ENCODE measurements at regions not wholly inside any gene's neighbourhood (a gene's known extent, or its start where the extent isn't known, plus 50 kb on each side); places are given as distances from the start of the nearest gene placed in this dataset.

DNA sequence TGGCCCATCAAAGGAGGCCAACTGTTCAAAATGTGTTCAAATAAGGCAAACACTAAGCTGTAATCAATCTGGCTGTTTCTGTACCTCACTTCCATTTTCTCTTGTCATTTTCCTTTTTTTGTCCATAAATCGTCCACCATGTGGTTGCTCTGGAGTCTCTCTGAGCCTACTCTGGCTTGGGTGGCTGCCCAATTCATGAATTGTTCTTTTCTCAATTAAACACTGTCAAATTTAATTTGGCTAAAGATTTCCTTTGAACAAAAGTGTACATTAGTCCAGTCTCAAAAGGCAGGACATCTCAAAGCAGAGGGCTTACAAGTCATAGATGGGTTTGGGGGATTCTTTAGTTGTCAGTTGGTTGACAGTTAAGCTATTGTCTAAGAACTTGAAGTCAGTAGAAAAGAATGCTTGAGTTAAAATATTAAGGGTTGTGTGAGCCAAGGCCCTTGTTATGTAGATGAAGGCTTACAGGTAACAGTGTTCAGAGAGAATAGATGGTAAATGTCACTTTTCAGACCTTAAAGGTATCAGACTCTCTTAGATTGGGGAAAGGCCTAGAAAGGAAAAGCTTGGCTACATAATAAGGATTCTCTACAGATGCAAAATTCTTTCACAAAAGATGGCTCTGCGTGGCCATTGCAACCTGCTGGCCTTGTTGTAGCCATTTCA is 831.2 kb upstream of the CDH2 start:
- Histone ChIP-seq H3K4me3 (ENCODE audit: low read length) (no peak overlapping the region), H3K4me1 (ENCODE audit: insufficient read depth, low read length) (no peaks in the 10 kb centered on the region), H3K27me3 (ENCODE audit: insufficient read depth, low read length) (no peaks in the 10 kb centered on the region), H3K9me3 (ENCODE audit: low read depth, low read length) (no peaks in the 10 kb centered on the region)

DNA sequence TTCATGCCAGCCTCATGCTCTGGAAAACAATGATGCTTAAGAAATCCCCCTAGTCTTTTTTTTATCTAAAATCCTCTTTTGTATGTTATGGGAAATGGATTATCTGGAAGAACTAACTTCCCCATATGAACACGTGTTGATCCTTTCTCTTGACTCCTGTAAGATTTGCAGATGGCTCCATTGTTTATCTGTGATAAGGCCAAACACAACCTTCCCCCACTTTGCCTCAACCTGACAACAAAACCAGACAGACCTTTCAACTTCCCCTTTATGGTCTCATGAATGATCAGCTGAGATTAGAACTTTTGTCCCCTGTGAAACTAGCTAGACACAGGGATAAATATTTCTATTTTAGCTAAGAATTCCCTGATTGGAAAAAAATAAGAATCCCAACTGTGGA is 828.0 kb upstream of the CDH2 start:
- Histone ChIP-seq H3K27me3 (ENCODE audit: insufficient read depth, low read length) (no peaks in the 10 kb centered on the region), H3K9me3 (ENCODE audit: low read depth, low read length) (no peaks in the 10 kb centered on the region), H3K4me1 (ENCODE audit: insufficient read depth, low read length) (no peaks in the 10 kb centered on the region), H3K4me3 (ENCODE audit: low read length) (no peak overlapping the region)

DNA sequence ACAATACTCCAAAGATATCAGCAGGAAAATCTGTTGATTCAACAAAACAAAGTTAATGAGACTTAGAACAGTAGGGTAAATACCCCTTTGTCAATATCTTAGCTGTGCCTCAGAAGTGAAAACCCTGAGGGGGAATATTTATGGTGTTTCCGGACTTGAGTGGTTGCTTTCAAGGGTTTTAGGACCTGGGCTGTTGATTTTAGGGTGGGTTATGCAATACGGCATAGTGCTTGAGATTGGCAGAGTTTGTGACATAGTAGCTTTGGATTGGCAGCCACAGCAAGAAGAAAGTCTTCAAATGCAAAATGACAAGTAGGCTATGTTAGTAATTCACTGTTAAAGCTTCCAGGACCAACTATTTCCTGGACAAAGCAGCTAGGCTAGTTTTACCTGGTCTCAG is 826.3 kb upstream of the CDH2 start:
- no peaks in the 10 kb centered on the region for H3K9me3 ChIP-seq (ENCODE audit: low read depth, low read length)
- no peaks in the 10 kb centered on the region for H3K27me3 ChIP-seq (ENCODE audit: insufficient read depth, low read length)
- no peak overlapping the region for H3K4me3 ChIP-seq (ENCODE audit: low read length)
- no peaks in the 10 kb centered on the region for H3K4me1 ChIP-seq (ENCODE audit: insufficient read depth, low read length)

DNA sequence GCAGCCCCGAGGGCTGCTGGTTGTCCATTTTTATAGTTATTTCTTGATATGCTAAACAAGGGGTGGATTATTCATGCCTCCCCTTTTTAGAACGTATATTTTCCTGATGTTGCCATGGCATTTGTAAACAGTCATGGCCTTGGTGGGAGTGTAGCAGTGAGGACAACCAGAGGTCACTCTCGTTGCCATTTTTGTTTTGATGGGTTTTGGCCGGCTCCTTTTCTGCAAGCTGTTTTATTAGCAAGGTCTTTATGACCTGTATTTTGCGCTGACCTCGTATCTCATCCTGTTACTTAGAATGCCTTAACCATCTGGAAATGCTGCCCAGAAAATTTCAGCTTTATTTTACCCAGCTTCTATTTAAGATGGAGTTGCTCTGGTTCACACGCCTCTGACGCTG is 825.8 kb upstream of the CDH2 start:
- Histone ChIP-seq H3K4me1 (ENCODE audit: insufficient read depth, low read length) (no peaks in the 10 kb centered on the region), H3K4me3 (ENCODE audit: low read length) (no peak overlapping the region), H3K27me3 (ENCODE audit: insufficient read depth, low read length) (no peaks in the 10 kb centered on the region), H3K9me3 (ENCODE audit: low read depth, low read length) (no peaks in the 10 kb centered on the region)

DNA sequence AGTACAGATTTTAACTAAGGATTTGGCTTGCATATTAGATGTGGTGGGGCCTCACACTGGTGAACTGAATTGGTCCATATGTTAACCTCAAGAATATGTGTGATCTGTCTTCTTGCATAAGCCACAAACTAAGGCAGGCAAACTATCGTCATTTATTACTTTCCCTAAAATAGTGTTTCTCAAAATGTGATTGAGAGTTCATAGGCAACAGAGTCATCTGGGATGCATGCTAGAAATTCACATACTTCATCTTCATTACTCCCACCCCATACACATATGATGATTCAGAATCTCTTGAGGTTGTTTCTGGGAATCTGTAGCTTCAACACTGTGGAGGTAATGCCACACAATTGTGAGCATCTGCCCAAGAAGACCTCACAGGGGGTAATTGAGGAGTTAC is 822.8 kb upstream of the CDH2 start:
- no peaks in the 10 kb centered on the region for H3K9me3 ChIP-seq (ENCODE audit: low read depth, low read length)
- H3K27me3 ChIP-seq (ENCODE audit: insufficient read depth, low read length): no peaks in the 10 kb centered on the region
- H3K4me3 ChIP-seq (ENCODE audit: low read length): no peak overlapping the region
- H3K4me1 ChIP-seq (ENCODE audit: insufficient read depth, low read length): no peaks in the 10 kb centered on the region

DNA sequence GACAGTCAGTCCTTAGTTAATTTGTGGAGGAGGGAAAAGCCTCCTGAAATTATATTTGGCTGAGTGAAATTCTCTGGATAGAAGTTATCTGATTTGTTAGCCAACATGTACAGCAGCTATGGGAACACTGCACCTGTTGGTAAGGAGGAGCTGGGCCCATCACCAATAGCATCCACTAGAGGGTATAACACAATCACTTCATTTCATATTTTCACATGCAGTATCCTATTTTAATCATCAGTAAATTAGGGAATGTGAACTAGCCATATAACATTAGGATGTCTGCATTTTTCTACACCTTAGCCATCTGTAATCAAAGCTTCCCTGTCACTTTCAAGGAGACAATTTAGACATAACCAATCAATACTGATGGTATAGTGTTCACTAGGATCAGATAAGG is 818.4 kb upstream of the CDH2 start:
- no peaks in the 10 kb centered on the region for H3K4me1 ChIP-seq (ENCODE audit: insufficient read depth, low read length)
- no peak overlapping the region for H3K4me3 ChIP-seq (ENCODE audit: low read length)
- H3K9me3 ChIP-seq (ENCODE audit: low read depth, low read length): no peaks in the 10 kb centered on the region
- no peaks in the 10 kb centered on the region for H3K27me3 ChIP-seq (ENCODE audit: insufficient read depth, low read length)

DNA sequence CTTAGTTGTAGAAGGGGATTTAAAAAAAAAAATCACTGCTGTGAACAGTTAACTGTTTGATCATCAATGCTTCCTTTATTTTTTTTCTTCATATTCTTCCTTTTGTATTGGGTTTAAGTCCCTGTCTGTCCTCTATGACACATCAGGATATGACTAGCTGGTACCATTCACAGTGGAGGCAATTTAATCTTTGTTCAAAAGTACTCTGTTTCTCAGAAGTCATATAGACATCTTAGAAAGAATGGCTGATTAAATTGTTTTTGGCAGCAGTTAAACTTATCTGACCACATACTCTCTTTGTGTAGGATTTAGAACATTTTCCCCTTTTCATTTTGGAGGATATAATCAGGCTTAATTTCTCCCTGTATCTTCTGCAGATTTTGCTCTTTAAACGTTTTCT is 807.8 kb upstream of the CDH2 start:
- Histone ChIP-seq H3K27me3 (ENCODE audit: insufficient read depth, low read length) (no peaks in the 10 kb centered on the region), H3K9me3 (ENCODE audit: low read depth, low read length) (no peaks in the 10 kb centered on the region), H3K4me3 (ENCODE audit: low read length) (no peak overlapping the region), H3K4me1 (ENCODE audit: insufficient read depth, low read length) (no peaks in the 10 kb centered on the region)

DNA sequence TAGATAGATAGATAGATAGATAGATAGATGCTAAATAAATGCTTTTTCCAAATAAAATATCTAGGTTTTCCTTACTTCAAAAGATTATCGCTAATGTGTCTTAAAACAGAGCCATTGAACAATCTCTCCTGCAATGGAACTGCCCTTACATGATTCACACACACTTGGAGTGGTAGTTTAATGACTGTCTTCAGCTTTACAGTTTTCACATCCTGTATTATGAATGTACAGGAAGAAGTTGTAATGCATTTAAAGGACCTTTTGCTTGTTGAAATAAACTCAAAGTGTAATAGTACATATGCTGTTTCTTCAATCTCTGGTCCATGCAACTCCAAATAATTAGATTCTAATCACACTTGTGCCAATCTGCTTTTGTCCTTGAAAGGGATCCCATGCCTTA is 797.6 kb upstream of the CDH2 start:
- H3K9me3 ChIP-seq (ENCODE audit: low read depth, low read length): peaks cover 7% of the 10 kb centered on the region
- H3K4me1 ChIP-seq (ENCODE audit: insufficient read depth, low read length): no peaks in the 10 kb centered on the region
- no peaks in the 10 kb centered on the region for H3K27me3 ChIP-seq (ENCODE audit: insufficient read depth, low read length)
- H3K4me3 ChIP-seq (ENCODE audit: low read length): no peak overlapping the region

DNA sequence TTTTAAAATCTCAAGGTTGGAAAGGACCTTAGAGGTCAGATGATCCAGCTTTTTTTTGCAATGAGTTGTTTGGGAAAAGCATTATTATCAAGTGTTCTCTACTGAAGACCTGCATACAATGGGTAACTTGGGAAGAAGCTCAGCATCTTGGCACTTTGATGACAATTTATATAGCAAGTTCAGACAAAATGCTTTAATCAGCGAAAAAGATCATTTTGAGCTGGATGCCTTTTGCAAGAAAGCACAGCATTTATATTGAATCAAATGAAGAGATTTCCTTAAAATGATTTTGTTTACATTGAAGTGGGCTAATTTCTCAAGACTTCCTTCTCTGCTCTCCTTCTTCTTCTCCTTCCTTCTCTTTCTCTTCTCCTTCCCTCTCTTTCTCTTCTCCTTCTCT is 796.4 kb upstream of the CDH2 start:
- Histone ChIP-seq H3K27me3 (ENCODE audit: insufficient read depth, low read length) (no peaks in the 10 kb centered on the region), H3K4me3 (ENCODE audit: low read length) (no peak overlapping the region), H3K9me3 (ENCODE audit: low read depth, low read length) (peaks cover 7% of the 10 kb centered on the region), H3K4me1 (ENCODE audit: insufficient read depth, low read length) (no peaks in the 10 kb centered on the region)

DNA sequence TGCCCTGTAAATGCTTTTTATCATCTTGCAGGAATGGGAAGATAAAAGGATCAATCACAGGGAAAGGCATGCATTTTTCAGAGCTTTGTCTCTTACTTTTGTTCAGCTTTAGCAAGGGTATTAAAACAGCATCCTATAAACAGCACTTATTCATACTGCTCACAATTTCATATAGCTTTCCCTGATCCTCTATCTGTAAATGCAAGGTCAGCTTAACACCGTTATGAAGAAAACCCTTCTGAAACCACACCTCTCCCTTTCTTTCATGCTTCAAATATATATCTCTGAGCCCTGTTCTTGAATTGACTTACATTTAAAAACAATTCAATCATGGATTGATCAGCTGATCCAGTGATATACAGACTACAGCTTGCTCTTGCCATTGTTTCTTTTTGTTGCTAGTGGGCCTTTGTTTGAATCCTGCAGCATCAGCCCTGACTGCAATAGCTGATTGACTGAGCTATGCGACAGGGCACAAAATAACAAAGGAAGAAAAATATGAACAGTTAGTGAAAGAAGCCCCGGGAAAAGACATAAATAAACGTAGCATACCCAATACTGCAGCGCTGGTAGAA is 795.5 kb upstream of the CDH2 start:
- H3K4me1 ChIP-seq (ENCODE audit: insufficient read depth, low read length): no peaks in the 10 kb centered on the region
- no peak overlapping the region for H3K4me3 ChIP-seq (ENCODE audit: low read length)
- peaks cover 3% of the 10 kb centered on the region for H3K9me3 ChIP-seq (ENCODE audit: low read depth, low read length)
- H3K27me3 ChIP-seq (ENCODE audit: insufficient read depth, low read length): no peaks in the 10 kb centered on the region

DNA sequence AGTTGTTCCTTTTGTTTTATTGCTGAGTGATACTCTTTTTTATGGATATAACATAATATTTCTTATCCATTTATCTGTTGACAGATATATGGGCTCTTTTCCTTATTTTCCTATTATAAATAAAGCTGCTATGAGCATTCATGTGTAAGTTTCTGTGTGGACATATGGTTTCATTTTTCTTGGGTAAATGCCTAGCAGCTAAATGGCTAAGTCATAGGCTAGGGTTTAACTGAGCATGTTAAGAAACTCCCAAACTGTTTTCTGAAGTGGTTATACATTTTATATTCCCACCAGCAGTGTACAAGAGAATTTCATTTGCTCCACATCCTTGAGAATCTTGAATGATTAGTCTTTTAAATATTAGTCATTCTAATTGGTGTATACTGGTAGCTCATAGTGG is 786.6 kb upstream of the CDH2 start:
- H3K27me3 ChIP-seq (ENCODE audit: insufficient read depth, low read length): no peaks in the 10 kb centered on the region
- H3K4me1 ChIP-seq (ENCODE audit: insufficient read depth, low read length): no peaks in the 10 kb centered on the region
- no peak overlapping the region for H3K4me3 ChIP-seq (ENCODE audit: low read length)
- H3K9me3 ChIP-seq (ENCODE audit: low read depth, low read length): no peaks in the 10 kb centered on the region

DNA sequence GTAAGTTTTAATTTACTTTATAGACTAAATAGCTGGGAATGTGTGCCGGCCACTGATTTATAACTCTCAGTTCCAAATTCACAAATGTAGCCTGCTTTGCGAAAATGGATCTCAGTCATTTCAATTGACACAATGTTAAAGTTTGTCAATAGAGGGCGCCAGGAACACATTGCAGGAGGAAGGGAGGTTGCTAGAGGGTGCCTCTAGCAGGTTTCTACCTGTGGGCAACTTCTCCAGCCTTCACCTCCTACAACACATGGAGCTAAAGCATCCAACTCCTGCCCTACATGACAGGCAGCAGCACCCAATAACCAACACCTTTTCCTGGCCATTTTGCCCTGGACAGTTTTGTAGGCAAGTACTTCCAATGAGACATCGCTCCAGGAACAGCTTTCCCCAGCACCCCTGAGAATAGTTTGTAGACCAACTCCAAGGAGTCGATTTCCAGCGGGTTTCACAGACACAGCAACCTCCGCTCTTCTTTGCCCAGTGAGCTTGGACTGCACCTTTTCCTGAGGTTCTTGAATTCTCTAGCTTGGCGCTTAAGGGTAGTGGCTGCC is 784.8 kb upstream of the CDH2 start:
- H3K27me3 ChIP-seq (ENCODE audit: insufficient read depth, low read length): no peaks in the 10 kb centered on the region
- no peak overlapping the region for H3K4me3 ChIP-seq (ENCODE audit: low read length)
- H3K9me3 ChIP-seq (ENCODE audit: low read depth, low read length): no peaks in the 10 kb centered on the region
- H3K4me1 ChIP-seq (ENCODE audit: insufficient read depth, low read length): no peaks in the 10 kb centered on the region

DNA sequence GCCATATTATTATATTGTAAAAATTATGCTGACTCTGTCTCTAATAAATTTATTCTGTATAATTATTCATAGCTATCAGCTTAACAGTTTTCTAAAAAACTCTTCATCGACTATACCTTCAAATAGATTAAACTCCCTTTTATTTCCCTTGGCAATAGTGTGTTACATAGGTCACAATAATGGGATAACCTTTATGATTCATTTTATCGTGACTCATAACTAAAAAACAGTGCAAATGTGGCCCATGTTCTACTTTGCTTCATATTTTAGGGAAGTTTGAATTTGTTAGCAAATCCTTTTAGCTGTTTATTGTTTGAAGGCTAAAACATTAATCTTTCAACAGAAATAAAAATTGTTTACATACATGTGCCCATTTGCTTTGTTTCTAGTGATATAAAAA is 783.2 kb upstream of the CDH2 start:
- Histone ChIP-seq H3K9me3 (ENCODE audit: low read depth, low read length) (no peaks in the 10 kb centered on the region), H3K27me3 (ENCODE audit: insufficient read depth, low read length) (no peaks in the 10 kb centered on the region), H3K4me3 (ENCODE audit: low read length) (no peak overlapping the region), H3K4me1 (ENCODE audit: insufficient read depth, low read length) (no peaks in the 10 kb centered on the region)

DNA sequence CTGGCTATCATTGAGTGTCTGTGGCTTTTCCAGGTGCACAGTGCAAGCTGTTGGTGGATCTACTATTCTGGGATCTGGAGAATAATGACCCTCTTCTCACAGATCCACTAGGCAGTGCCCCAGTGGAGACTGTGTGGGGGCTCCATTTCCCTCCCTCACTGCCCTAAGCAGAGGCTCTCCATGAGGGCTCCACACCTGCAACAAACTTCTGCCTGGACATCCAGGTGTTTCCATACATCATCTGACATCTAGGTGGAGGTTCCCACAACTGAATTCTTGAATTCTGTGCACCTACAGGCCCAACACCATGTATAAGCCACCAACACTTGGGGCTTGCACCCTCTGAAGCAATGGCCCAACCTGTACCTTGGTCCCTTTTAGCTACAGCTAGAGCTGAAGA is 775.4 kb upstream of the CDH2 start:
- Histone ChIP-seq H3K27me3 (ENCODE audit: insufficient read depth, low read length) (no peaks in the 10 kb centered on the region), H3K9me3 (ENCODE audit: low read depth, low read length) (no peaks in the 10 kb centered on the region), H3K4me3 (ENCODE audit: low read length) (no peak overlapping the region), H3K4me1 (ENCODE audit: insufficient read depth, low read length) (no peaks in the 10 kb centered on the region)

DNA sequence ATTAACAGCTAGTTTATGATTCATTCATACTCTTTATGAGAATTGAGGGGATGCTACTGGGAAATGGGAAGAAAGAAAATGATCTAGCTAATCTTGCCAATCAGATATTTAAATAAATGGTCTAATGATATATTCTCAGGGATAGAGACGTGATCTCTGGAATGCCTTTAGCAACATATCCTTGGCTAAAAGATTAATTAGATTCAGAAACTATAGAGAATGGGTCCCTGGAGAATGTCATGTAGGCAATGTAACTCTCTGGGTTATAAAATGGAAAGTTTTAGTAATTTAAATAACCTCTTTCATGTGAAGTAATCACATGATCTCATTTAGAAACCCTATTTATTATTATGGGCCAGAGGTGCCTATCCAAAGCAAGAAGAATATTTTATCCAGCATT is 771.0 kb upstream of the CDH2 start:
- Histone ChIP-seq H3K9me3 (ENCODE audit: low read depth, low read length) (no peaks in the 10 kb centered on the region), H3K4me1 (ENCODE audit: insufficient read depth, low read length) (no peaks in the 10 kb centered on the region), H3K4me3 (ENCODE audit: low read length) (no peak overlapping the region), H3K27me3 (ENCODE audit: insufficient read depth, low read length) (no peaks in the 10 kb centered on the region)

DNA sequence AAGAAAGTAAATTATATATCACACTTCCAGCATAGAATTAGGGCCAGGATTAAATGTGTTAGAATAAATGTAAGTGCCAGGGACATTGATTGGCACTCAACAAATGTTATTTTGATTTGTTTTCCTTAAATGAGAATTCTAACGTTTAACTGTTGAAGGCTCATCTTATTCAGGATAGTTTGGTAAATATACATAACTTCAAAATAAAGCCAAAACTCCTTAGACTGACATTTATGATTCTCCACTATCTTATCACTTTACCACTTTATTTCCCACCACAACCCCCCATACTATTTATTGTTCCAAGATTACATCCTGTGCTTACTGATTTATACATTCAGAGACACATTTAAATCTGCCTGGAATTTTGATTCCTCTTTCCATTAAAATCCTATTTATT is 769.5 kb upstream of the CDH2 start:
- Histone ChIP-seq H3K27me3 (ENCODE audit: insufficient read depth, low read length) (no peaks in the 10 kb centered on the region), H3K4me3 (ENCODE audit: low read length) (no peak overlapping the region), H3K4me1 (ENCODE audit: insufficient read depth, low read length) (no peaks in the 10 kb centered on the region), H3K9me3 (ENCODE audit: low read depth, low read length) (no peaks in the 10 kb centered on the region)

All from mononuclear cell (primary cell).